ENCODE measurements at regions not wholly inside any gene's neighbourhood (a gene's known extent, or its start where the extent isn't known, plus 50 kb on each side); places are given as distances from the start of the nearest gene placed in this dataset.

GRCh38 chr20:7003598-7003997 is 236.1 kb downstream of the BMP2 start:
- Histone ChIP-seq H2BK120ac (ENCODE audit: low read depth, low read length) (no peak overlapping the region), H2AFZ (replicated peaks; ENCODE audit: low read length, poor library complexity) (no peak overlapping the region), H3K4me1 (ENCODE audit: control insufficient read depth, insufficient read depth, low read length) (no peaks in the 10 kb centered on the region), H3K4me3 (ENCODE audit: insufficient read depth, low read depth, low read length) (no peak overlapping the region), H4K91ac (ENCODE audit: insufficient read depth, low read depth, low read length) (no peak overlapping the region), H2BK5ac (ENCODE audit: low read depth, low read length, poor library complexity, severe bottlenecking) (no peak overlapping the region), H3K36me3 (ENCODE audit: control insufficient read depth, insufficient read depth, low read length) (no peaks in the 10 kb centered on the region), H3K79me1 (ENCODE audit: low read depth in 1 of 2, low read length in 2 of 2) (no peaks in the 10 kb centered on the region), H3K27ac (ENCODE audit: insufficient read depth, low read length) (no peak overlapping the region), H3K14ac (replicated peaks; ENCODE audit: low read depth, low read length) (no peak overlapping the region), H2AK5ac (ENCODE audit: low read depth, low read length) (no peak overlapping the region), H4K20me1 (ENCODE audit: insufficient read depth, low read length) (no peaks in the 10 kb centered on the region), H3K56ac (ENCODE audit: extremely low read depth, insufficient read depth, low read length) (no peak overlapping the region), H2AK9ac (replicated peaks; ENCODE audit: low read depth, low read length, poor library complexity) (no peak overlapping the region), H3K23ac (ENCODE audit: low read depth, low read length) (no peak overlapping the region), H3K18ac (ENCODE audit: low read depth, low read length) (no peak overlapping the region), H4K8ac (ENCODE audit: low read depth in 2 of 2, low read length in 2 of 2) (no peak overlapping the region), H3K4me2 (ENCODE audit: low read depth, low read length) (no peak overlapping the region), H2BK15ac (ENCODE audit: low read depth, low read length) (no peak overlapping the region), H3K4ac (ENCODE audit: low read depth, low read length) (no peak overlapping the region), H3K27me3 (ENCODE audit: control insufficient read depth, insufficient read depth, low read length) (no peaks in the 10 kb centered on the region), H2BK20ac (ENCODE audit: low read depth, low read length) (no peak overlapping the region), H4K5ac (ENCODE audit: low read depth, low read length) (no peak overlapping the region), H3K9ac (ENCODE audit: low read depth, low read length) (no peak overlapping the region), H3K9me3 (ENCODE audit: control insufficient read depth, insufficient read depth, low read length) (0 out of 2 replicates have a peak, but pooled peaks cover 2% of the 10 kb centered on the region), H3K9me1 (ENCODE audit: insufficient read depth, low read length) (no peaks in the 10 kb centered on the region)
- ChIA-PET POLR2A (ENCODE audit: unreplicated experiment) (no interaction called here), CTCF (no interaction called here)
- TF ChIP-seq ELK1 (IDR thresholded peaks at IDR 0.05; ENCODE audit: borderline replicate concordance, low read depth, low read length) (no peak), RCOR1 (IDR thresholded peaks at IDR 0.05; ENCODE audit: insufficient replicate concordance, low read length) (no peak), FOS (IDR thresholded peaks at IDR 0.05; ENCODE audit: low read depth, low read length) (no peak), RAD21 (IDR thresholded peaks at IDR 0.05; ENCODE audit: low read length) (no peak), MAZ (IDR thresholded peaks at IDR 0.05; ENCODE audit: borderline replicate concordance, low read depth, low read length) (no peak), CHD1 (IDR thresholded peaks at IDR 0.05; ENCODE audit: low read depth, low read length) (no peak), MXI1 (IDR thresholded peaks at IDR 0.05; ENCODE audit: borderline replicate concordance, low read depth, low read length) (no peak), RFX5 (IDR thresholded peaks at IDR 0.05; ENCODE audit: low read depth, low read length) (no peak), MAFK (IDR thresholded peaks at IDR 0.05; ENCODE audit: low read depth, low read length) (no peak), POLR2A (IDR thresholded peaks at IDR 0.05; ENCODE audit: low read depth, low read length) (no peak), SMC3 (IDR thresholded peaks at IDR 0.05; ENCODE audit: low read depth, low read length) (no peak)
- TF ChIP-seq, protein P1, sequence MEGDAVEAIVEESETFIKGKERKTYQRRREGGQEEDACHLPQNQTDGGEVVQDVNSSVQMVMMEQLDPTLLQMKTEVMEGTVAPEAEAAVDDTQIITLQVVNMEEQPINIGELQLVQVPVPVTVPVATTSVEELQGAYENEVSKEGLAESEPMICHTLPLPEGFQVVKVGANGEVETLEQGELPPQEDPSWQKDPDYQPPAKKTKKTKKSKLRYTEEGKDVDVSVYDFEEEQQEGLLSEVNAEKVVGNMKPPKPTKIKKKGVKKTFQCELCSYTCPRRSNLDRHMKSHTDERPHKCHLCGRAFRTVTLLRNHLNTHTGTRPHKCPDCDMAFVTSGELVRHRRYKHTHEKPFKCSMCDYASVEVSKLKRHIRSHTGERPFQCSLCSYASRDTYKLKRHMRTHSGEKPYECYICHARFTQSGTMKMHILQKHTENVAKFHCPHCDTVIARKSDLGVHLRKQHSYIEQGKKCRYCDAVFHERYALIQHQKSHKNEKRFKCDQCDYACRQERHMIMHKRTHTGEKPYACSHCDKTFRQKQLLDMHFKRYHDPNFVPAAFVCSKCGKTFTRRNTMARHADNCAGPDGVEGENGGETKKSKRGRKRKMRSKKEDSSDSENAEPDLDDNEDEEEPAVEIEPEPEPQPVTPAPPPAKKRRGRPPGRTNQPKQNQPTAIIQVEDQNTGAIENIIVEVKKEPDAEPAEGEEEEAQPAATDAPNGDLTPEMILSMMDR (conservative IDR thresholded peaks at IDR 0.05; ENCODE audit: low read depth, low read length): no peak
- intact Hi-C loops (cut with micrococcal nuclease): no loop called here
- no TSS peak for BruUV-seq (replicated peaks)
- no peak for ATAC-seq (ENCODE audit: low read depth)
- DNase-seq: no peak
- in situ Hi-C loops (cut with MboI; ENCODE audit: low sequenced_read_pairs): no loop called here
- WGBS, 2 experiments (ENCODE audit: extremely low coverage in 2 of 2, insufficient read length in 1 of 2): no CpG with 5 or more reads among the region's 1 CpG
- dilution Hi-C loops (cut with HindIII; ENCODE audit: low sequenced_read_pairs, unreplicated experiment): no loop called here
